Endothelial cell (in vitro differentiated cells): ENCODE measurements at regions not wholly inside any gene's neighbourhood (a gene's known extent, or its start where the extent isn't known, plus 50 kb on each side); places are given as distances from the start of the nearest gene placed in this dataset.

Source experiments
- DNase-seq: peaks from one replicate; pipeline ENCODE4 v3.0.0; 2021; ENCODE audit warnings: low spot score
- H3K27ac Mint-ChIP-seq: one replicate; pipeline ENCODE4 v1.8.0; 2021; ENCODE audit warnings: mixed read lengths, inconsistent platforms; ENCODE audit not compliant: unreplicated experiment
- H3K27me3 Mint-ChIP-seq: one replicate; pipeline ENCODE4 v1.8.0; 2021; ENCODE audit warnings: mild to moderate bottlenecking, moderate library complexity, mixed read lengths, inconsistent platforms; ENCODE audit not compliant: unreplicated experiment
- H3K36me3 Mint-ChIP-seq: one replicate; pipeline ENCODE4 v1.8.0; 2021; ENCODE audit warnings: mild to moderate bottlenecking, low read depth, mixed read lengths, inconsistent platforms; ENCODE audit not compliant: unreplicated experiment
- H3K4me1 Mint-ChIP-seq: one replicate; pipeline ENCODE4 v1.8.0; 2021; ENCODE audit warnings: mild to moderate bottlenecking, mixed read lengths, inconsistent platforms; ENCODE audit not compliant: unreplicated experiment
- H3K4me3 Mint-ChIP-seq: one replicate; pipeline ENCODE4 v1.8.0; 2021; ENCODE audit warnings: mild to moderate bottlenecking, mixed read lengths, inconsistent platforms; ENCODE audit not compliant: unreplicated experiment
- H3K9me3 Mint-ChIP-seq: one replicate; pipeline ENCODE4 v1.8.0; 2021; ENCODE audit warnings: mixed read lengths, inconsistent platforms; ENCODE audit not compliant: unreplicated experiment
- CTCF ChIP-seq: fragments of 200-600 bp; sonication (generic); IDR thresholded peaks from one replicate; pipeline ENCODE4 v1.5.0; 2021; ENCODE audit warnings: antibody characterized with exemption; ENCODE audit not compliant: unreplicated experiment

- H3K27ac Mint-ChIP-seq = no peak overlapping the region
- no peaks in the 10 kb centered on the region for H3K4me1 Mint-ChIP-seq
- DNase-seq = no peak
- no peaks in the 10 kb centered on the region for H3K9me3 Mint-ChIP-seq
- H3K36me3 Mint-ChIP-seq = no peaks in the 10 kb centered on the region
- no peak overlapping the region for H3K4me3 Mint-ChIP-seq
- H3K27me3 Mint-ChIP-seq = peaks cover 14% of the 10 kb centered on the region
- TF ChIP-seq CTCF = no peak
These were observed 83.1 kb downstream of the VEGFA start for GRCh38 chr6:43853066-43853650.

- H3K27me3 Mint-ChIP-seq = peaks cover 11% of the 10 kb centered on the region
- no peaks in the 10 kb centered on the region for H3K36me3 Mint-ChIP-seq
- H3K9me3 Mint-ChIP-seq = no peaks in the 10 kb centered on the region
- no peak overlapping the region for H3K4me3 Mint-ChIP-seq
- H3K27ac Mint-ChIP-seq = no peak overlapping the region
- TF ChIP-seq CTCF = no peak
- H3K4me1 Mint-ChIP-seq = no peaks in the 10 kb centered on the region
- DNase-seq = no peak
These were observed 82.4 kb downstream of the VEGFA start for GRCh38 chr6:43852350-43852864.

- no peak for DNase-seq
- peaks cover 9% of the 10 kb centered on the region for H3K27me3 Mint-ChIP-seq
These were observed 81.3 kb downstream of the VEGFA start for GRCh38 chr6:43851204-43851865.

GRCh38 chr6:43850314-43851203 lies 80.5 kb downstream of the VEGFA start:
- Mint-ChIP-seq H3K27me3 (peaks cover 9% of the 10 kb centered on the region), H3K27ac (no peak overlapping the region), H3K4me3 (no peak overlapping the region), H3K9me3 (no peaks in the 10 kb centered on the region), H3K36me3 (no peaks in the 10 kb centered on the region), H3K4me1 (no peaks in the 10 kb centered on the region)
- DNase-seq = no peak
- no peak for TF ChIP-seq CTCF

More at GRCh38 chr6:43851204-43851865, 81.3 kb downstream of the VEGFA start:
- Mint-ChIP-seq H3K27ac (no peak overlapping the region), H3K9me3 (no peaks in the 10 kb centered on the region), H3K4me3 (no peak overlapping the region), H3K4me1 (no peaks in the 10 kb centered on the region), H3K36me3 (no peaks in the 10 kb centered on the region)
- TF ChIP-seq CTCF = no peak
